ENCODE measurements at regions not wholly inside any gene's neighbourhood (a gene's known extent, or its start where the extent isn't known, plus 50 kb on each side); places are given as distances from the start of the nearest gene placed in this dataset.

DNA sequence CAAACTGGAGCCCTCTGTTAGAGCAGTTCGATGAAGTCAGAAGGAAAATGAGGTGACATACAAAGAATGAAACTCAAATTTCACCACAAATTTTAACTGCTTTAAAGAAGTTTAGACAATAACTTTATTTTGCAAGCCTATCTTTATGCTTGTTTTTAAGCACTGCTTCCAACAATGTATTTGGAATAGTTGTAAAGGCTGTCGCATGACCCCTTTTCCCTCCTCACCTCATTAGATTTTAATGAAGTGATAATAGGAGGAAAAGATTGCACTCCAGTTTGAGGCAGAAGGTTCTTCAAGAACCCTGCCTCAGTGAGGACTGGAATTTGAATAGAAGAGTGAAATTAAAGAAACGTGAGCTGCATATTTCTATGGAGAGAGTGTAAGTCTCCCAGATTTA is 386.1 kb upstream of the NR3C2 start:
- H3K36me3 ChIP-seq (replicated peaks) = no peaks in the 10 kb centered on the region
- in situ Hi-C loops (cut with MboI; ENCODE audit: low sequenced_read_pairs) = no loop called here

DNA sequence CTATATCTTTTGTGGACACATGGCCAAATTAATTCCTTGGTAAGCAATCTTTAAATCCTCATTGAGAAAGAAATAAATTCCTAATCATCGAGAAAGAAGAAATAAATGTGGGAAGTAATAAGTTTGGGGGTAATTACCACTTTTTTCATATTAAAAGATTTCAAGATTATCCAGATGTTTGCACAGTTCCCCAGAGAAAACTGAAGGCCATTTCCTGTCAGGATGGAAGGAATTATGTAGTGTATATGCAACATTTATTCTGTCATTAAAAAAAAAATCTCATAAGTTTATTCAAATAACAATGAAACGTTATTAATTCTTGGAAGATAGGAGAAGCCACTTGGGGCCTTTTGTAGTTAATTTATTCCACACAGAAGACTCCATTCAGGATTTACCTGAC is 385.6 kb upstream of the NR3C2 start:
- Histone ChIP-seq H3K9me3 (no peaks in the 10 kb centered on the region), H3K27me3 (ENCODE audit: low read depth) (no peaks in the 10 kb centered on the region), H3K36me3 (replicated peaks) (no peaks in the 10 kb centered on the region), H3K4me1 (peaks cover 4% of the 10 kb centered on the region), H3K4me3 (no peak overlapping the region)
- no peak for DNase-seq (ENCODE audit: low spot score in 2 of 2)
- in situ Hi-C loops (cut with MboI; ENCODE audit: low sequenced_read_pairs) = no loop called here

More for the DNA sequence above, 386.1 kb upstream of the NR3C2 start:
- Histone ChIP-seq H3K4me1 (peaks cover 4% of the 10 kb centered on the region), H3K4me3 (no peak overlapping the region), H3K9me3 (no peaks in the 10 kb centered on the region), H3K27me3 (ENCODE audit: low read depth) (no peaks in the 10 kb centered on the region)
- no peak for DNase-seq (ENCODE audit: low spot score in 2 of 2)

GRCh38 chr4:148823419-148823769 is 381.2 kb upstream of the NR3C2 start:
- DNase-seq (ENCODE audit: low spot score in 2 of 2) = no peak
- H3K4me1 ChIP-seq = peaks cover 4% of the 10 kb centered on the region
- H3K9me3 ChIP-seq = no peaks in the 10 kb centered on the region
- no peaks in the 10 kb centered on the region for H3K36me3 ChIP-seq (replicated peaks)
- in situ Hi-C loops (cut with MboI; ENCODE audit: low sequenced_read_pairs) = no loop called here
- no peaks in the 10 kb centered on the region for H3K27me3 ChIP-seq (ENCODE audit: low read depth)
- H3K4me3 ChIP-seq = no peak overlapping the region

GRCh38 chr4:148822572-148823418 is 380.6 kb upstream of the NR3C2 start:
- H3K4me3 ChIP-seq = no peak overlapping the region
- in situ Hi-C loops (cut with MboI; ENCODE audit: low sequenced_read_pairs) = no loop called here
- H3K36me3 ChIP-seq (replicated peaks) = no peaks in the 10 kb centered on the region
- H3K27me3 ChIP-seq (ENCODE audit: low read depth) = no peaks in the 10 kb centered on the region
- no peak for DNase-seq (ENCODE audit: low spot score in 2 of 2)
- no peaks in the 10 kb centered on the region for H3K9me3 ChIP-seq
- H3K4me1 ChIP-seq = peaks cover 4% of the 10 kb centered on the region

- no peaks in the 10 kb centered on the region for H3K4me1 ChIP-seq
- no peak overlapping the region for H3K4me3 ChIP-seq
- in situ Hi-C loops (cut with MboI; ENCODE audit: low sequenced_read_pairs) = no loop called here
- DNase-seq (ENCODE audit: low spot score in 2 of 2) = no peak
- peaks cover 2% of the 10 kb centered on the region; the same call in 1 of the 2 replicates for H3K27me3 ChIP-seq (ENCODE audit: low read depth)
- H3K36me3 ChIP-seq (replicated peaks) = no peaks in the 10 kb centered on the region
- H3K9me3 ChIP-seq = no peaks in the 10 kb centered on the region
Measured at GRCh38 chr4:148814030-148814429, 371.8 kb upstream of the NR3C2 start.

GRCh38 chr4:148813289-148813688 is 371.1 kb upstream of the NR3C2 start:
- in situ Hi-C loops (cut with MboI; ENCODE audit: low sequenced_read_pairs) = no loop called here

DNA sequence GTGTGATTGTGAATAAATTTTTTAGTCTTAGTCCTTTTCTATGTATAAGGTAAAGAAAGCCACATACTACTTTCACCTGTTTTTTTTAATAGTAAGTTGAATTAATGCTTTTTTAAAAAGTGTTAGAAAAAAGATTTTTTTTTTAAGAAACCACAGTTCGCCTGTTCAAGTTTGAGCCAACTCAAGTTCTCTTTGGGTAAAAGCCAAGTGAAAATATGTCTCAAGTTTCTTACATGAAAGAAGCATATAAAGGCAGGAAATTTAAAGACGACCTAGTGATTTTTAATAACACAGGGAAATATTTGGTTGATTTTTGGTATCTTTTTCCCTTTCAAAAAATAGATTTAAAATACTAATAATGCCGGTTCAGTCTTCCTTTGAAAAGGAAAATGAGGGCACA is 369.9 kb upstream of the NR3C2 start:
- Histone ChIP-seq H3K36me3 (replicated peaks) (no peaks in the 10 kb centered on the region), H3K4me1 (no peaks in the 10 kb centered on the region), H3K9me3 (no peaks in the 10 kb centered on the region), H3K27me3 (ENCODE audit: low read depth) (peaks cover 2% of the 10 kb centered on the region; the same call in 1 of the 2 replicates), H3K4me3 (no peak overlapping the region)
- in situ Hi-C loops (cut with MboI; ENCODE audit: low sequenced_read_pairs) = no loop called here
- DNase-seq (ENCODE audit: low spot score in 2 of 2) = no peak

More at GRCh38 chr4:148813289-148813688, 371.1 kb upstream of the NR3C2 start:
- Histone ChIP-seq H3K27me3 (ENCODE audit: low read depth) (peaks cover 2% of the 10 kb centered on the region; the same call in 1 of the 2 replicates), H3K36me3 (replicated peaks) (no peaks in the 10 kb centered on the region), H3K4me1 (no peaks in the 10 kb centered on the region), H3K9me3 (no peaks in the 10 kb centered on the region), H3K4me3 (no peak overlapping the region)
- DNase-seq (ENCODE audit: low spot score in 2 of 2) = no peak

DNA sequence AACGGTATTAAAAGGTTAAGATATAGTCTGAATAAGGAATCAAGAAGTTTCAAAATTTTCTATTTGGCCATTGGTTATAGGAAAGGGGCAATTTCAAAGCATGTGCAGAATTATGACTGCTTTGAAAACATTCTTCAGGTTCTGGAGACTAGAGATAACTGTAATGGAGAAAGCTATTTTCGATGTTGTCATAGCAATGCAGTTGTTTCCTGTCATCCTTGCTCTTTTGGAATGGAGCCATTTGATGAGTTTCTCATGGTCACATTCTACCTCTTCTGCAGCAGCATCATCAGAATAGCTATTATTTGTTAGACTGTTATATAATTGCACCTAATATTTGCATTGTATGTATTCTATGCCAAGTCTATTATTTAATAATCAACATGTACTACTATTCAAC is 368.2 kb upstream of the NR3C2 start:
- H3K36me3 ChIP-seq (replicated peaks) = no peaks in the 10 kb centered on the region
- DNase-seq (ENCODE audit: low spot score in 2 of 2) = no peak
- H3K27me3 ChIP-seq (ENCODE audit: low read depth) = peaks cover 2% of the 10 kb centered on the region; the same call in 1 of the 2 replicates

GRCh38 chr4:148808416-148808815 is 366.2 kb upstream of the NR3C2 start:
- H3K4me1 ChIP-seq = no peaks in the 10 kb centered on the region
- H3K9me3 ChIP-seq = no peaks in the 10 kb centered on the region
- no peaks in the 10 kb centered on the region for H3K36me3 ChIP-seq (replicated peaks)
- in situ Hi-C loops (cut with MboI; ENCODE audit: low sequenced_read_pairs) = no loop called here
- H3K27me3 ChIP-seq (ENCODE audit: low read depth) = no peaks in the 10 kb centered on the region
- no peak for DNase-seq (ENCODE audit: low spot score in 2 of 2)
- H3K4me3 ChIP-seq = no peak overlapping the region

More for the DNA sequence above, 368.2 kb upstream of the NR3C2 start:
- Histone ChIP-seq H3K9me3 (no peaks in the 10 kb centered on the region), H3K4me1 (no peaks in the 10 kb centered on the region), H3K4me3 (no peak overlapping the region)
- in situ Hi-C loops (cut with MboI; ENCODE audit: low sequenced_read_pairs) = no loop called here

GRCh38 chr4:148800940-148801339 is 358.7 kb upstream of the NR3C2 start:
- no peaks in the 10 kb centered on the region for H3K4me1 ChIP-seq
- no peaks in the 10 kb centered on the region for H3K36me3 ChIP-seq (replicated peaks)
- H3K27me3 ChIP-seq (ENCODE audit: low read depth) = no peaks in the 10 kb centered on the region
- no peak overlapping the region for H3K4me3 ChIP-seq
- no peaks in the 10 kb centered on the region for H3K9me3 ChIP-seq
- in situ Hi-C loops (cut with MboI; ENCODE audit: low sequenced_read_pairs) = no loop called here
- DNase-seq (ENCODE audit: low spot score in 2 of 2) = no peak

DNA sequence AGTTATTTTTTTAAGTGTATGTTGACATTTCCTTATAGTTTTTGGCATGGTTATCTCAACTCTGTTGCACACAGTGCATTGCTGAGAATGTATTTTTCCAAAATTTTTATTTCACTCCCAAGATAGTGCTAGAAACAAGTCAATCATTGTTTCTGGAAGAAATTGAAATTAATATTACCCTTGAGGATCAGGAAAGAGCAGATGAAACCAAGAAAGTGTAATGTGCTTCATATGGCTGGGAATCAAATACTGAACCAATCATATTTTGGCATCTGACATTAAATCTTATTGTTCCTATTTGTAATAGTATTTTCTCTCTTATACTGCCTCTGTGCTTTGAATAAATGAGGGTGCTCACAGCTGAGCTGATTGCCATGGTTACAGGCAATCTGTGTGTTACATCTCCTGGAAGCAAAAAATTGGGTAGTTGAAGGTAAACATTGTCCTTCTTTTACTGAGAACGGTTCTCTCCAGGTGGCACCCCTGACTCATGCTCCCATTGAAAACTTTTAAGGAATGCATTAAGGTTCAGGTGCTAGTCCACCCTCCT is 358.2 kb upstream of the NR3C2 start:
- no peak for DNase-seq (ENCODE audit: low spot score in 2 of 2)
- no peaks in the 10 kb centered on the region for H3K4me1 ChIP-seq
- H3K9me3 ChIP-seq = no peaks in the 10 kb centered on the region
- H3K27me3 ChIP-seq (ENCODE audit: low read depth) = no peaks in the 10 kb centered on the region
- in situ Hi-C loops (cut with MboI; ENCODE audit: low sequenced_read_pairs) = no loop called here
- H3K36me3 ChIP-seq (replicated peaks) = no peaks in the 10 kb centered on the region
- H3K4me3 ChIP-seq = no peak overlapping the region

DNA sequence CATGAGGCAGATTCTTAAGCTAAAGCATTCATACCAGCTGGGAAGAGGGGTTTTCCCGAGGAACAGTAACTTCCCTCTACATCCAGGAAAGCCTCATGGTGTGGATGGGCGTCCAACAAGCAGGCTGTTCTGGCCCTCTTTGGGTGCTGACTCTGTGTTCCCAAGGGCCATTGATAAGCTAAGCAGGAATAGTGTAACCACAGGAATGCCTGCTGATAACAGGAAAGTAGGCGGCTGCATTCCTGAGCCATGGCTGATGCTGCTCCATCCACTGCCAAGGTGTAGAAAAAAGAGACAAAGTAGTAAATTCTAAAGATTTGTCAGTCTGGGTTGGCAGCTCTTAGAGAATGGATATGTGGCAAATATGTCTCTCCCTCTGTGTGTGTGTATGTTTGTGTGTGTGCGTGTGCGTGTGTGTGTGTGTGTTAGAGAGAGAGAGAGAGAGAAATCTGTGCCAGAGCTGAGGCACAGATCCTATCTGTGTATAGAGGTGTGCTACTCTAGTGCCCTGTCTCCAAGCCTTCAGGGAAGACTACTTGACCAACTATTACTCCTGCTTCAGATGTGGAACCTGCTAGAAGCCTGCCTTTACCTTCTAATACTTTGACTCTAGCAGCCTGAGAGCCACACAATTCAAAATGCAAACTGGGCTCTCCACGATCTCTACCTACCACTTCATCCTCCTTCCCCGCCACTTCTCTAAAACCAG is 353.1 kb upstream of the NR3C2 start:
- Histone ChIP-seq H3K36me3 (replicated peaks) (no peaks in the 10 kb centered on the region), H3K27me3 (ENCODE audit: low read depth) (no peaks in the 10 kb centered on the region), H3K9me3 (no peaks in the 10 kb centered on the region), H3K4me3 (no peak overlapping the region), H3K4me1 (peaks cover 7% of the 10 kb centered on the region)
- in situ Hi-C loops (cut with MboI; ENCODE audit: low sequenced_read_pairs) = no loop called here
- no peak for DNase-seq (ENCODE audit: low spot score in 2 of 2)

DNA sequence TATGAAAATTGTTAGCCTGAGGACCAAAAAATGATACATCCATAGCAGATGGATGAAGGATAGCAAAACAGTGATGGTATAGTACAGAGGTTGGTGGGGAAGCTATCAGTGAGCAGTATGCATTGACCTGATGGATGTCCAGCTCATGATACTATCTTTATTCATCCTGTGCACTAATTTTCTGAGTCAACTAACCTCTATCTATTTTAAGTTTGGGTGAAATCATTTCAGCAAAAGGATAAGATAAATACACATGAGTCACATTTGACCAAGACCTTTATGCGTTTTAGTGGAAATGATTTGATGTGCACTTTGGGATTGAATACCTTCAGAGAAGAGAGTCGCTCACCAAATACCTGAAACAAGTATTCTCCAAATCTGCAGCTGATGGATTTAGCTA is 351.0 kb upstream of the NR3C2 start:
- peaks cover 11% of the 10 kb centered on the region for H3K4me1 ChIP-seq
- H3K27me3 ChIP-seq (ENCODE audit: low read depth) = no peaks in the 10 kb centered on the region
- in situ Hi-C loops (cut with MboI; ENCODE audit: low sequenced_read_pairs) = no loop called here
- DNase-seq (ENCODE audit: low spot score in 2 of 2) = no peak
- no peaks in the 10 kb centered on the region for H3K36me3 ChIP-seq (replicated peaks)
- H3K9me3 ChIP-seq = no peaks in the 10 kb centered on the region
- no peak overlapping the region for H3K4me3 ChIP-seq

DNA sequence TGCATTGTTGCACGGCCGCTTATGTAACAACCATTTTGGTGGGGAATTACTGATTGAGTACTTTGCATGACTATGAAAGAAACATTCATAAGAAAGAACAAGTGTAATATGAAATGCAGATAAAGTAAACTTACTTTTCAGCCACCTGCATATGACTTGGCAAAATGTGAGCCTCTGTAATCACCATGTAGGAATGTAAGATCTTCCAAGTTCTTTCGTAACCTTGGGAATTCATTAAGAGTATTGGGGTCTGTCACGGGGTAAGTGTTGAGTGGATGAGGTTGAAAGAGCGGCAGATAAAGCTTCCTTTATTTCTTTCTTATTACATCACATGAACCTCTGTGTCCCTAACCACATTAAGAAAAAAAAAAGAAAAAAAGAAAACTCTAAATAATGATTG is 348.5 kb upstream of the NR3C2 start:
- H3K27me3 ChIP-seq (ENCODE audit: low read depth) = no peaks in the 10 kb centered on the region
- no peaks in the 10 kb centered on the region for H3K9me3 ChIP-seq
- peaks cover 36% of the 10 kb centered on the region for H3K4me1 ChIP-seq
- no peak overlapping the region for H3K4me3 ChIP-seq
- peak; percentile 22 to 27 for DNase-seq (ENCODE audit: low spot score in 2 of 2)
- no peaks in the 10 kb centered on the region for H3K36me3 ChIP-seq (replicated peaks)
- in situ Hi-C loops (cut with MboI; ENCODE audit: low sequenced_read_pairs) = no loop called here
